COLO829 (cell line): ENCODE measurements at regions not wholly inside any gene's neighbourhood (a gene's known extent, or its start where the extent isn't known, plus 50 kb on each side); places are given as distances from the start of the nearest gene placed in this dataset.
"Not testable (repeated sequence)": the region's sequence is repeated elsewhere in the genome, so short reads cannot be mapped to it uniquely, and the experiment has no call there.

Experiments used
- DNase-seq: peaks from one replicate; pipeline ENCODE4 v3.0.0; 2012; ENCODE audit warnings: low spot score

DNA sequence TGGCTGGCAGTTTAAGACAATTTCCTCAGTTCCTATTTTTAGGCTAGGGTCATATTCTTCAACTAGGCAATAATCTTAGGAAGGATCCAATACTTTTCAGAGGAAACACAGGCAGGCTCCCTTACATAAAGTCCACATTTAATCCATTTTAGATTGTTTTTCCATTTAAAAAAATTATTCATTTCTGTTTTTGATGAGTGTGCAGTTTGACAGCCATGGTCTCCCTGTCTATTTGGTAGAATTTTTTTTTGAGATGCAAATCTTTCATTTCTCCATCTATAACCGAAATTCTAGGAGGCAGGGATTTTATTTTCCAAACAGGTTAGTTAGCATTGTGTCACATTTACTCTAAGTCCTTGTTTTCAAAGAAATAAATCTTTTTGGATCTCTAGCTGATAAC, 326.8 kb downstream of the PPP4R3C start:
- no peak for DNase-seq

- DNase-seq: no peak
Observed at GRCh38 chrX:27132862-27133261, 330.3 kb downstream of the PPP4R3C start.

DNA sequence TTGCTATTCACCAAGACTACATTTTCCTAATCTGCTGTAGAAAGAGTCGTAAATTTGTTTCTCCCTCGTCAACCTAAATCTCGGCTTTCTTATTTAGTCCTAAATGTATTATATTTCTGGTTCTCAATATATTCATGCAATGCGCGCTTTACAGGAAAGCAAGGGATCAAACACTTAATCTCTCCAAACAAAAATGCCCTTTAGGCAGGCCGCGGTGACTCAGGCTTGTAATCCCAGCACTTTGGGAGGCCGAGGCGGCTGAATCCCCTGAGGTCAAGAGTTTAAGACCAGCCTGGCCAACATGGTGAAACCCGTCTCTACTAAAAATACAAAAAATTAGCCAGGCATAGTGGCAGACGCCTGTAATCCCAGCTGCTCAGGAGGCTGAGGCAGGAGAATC, 376.0 kb downstream of the PPP4R3C start:
- not testable (repeated sequence) for DNase-seq

GRCh38 chrX:27086237-27086636, 376.9 kb downstream of the PPP4R3C start:
- DNase-seq: peak; percentile 64

DNA sequence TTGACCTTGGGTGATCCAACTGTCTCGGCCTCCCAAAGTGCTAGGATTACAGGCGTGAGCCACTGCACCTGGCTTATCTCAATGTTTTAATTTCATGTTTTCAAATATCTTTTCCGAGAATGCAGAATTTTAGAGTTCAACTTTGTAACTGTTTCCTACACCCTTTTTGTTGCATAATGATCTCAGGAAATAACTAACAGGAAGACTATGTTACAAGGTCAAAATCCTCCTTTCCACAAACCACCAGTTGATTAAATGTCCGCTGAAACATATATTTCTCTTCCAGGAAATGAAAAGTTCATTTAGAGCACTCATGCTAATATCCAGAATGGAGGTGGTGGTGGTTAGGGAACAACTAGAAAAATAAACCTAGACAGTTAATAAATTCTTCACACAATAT, 377.8 kb downstream of the PPP4R3C start:
- no peak for DNase-seq

GRCh38 chrX:27078371-27078770, 384.8 kb downstream of the PPP4R3C start:
- DNase-seq: no peak

- no peak for DNase-seq
Observed at GRCh38 chrX:27057883-27058282, 405.3 kb downstream of the PPP4R3C start.

DNA sequence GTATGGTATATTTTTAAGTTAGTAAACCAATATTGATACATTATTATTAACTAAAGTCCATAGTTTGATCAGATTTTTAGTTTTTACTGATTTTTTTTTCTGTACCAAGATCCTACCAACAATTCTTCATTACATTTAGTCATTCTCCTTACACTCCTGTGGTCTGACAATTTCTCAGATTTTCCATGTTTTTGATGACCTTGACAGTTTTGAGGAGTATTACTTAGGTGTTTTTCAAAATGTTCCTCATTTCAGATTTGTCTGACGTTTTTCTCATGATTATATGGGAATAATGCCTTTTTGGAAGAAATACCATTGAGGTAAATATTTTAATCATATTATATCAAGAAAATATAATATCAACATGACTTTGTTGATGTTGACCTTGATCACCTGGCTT, 423.8 kb downstream of the PPP4R3C start:
- DNase-seq: no peak

- DNase-seq: no peak
Observed at GRCh38 chrX:27008486-27008885, 454.7 kb downstream of the PPP4R3C start.

- DNase-seq: no peak
Observed at GRCh38 chrX:26999634-27000033, 463.5 kb downstream of the PPP4R3C start.

DNA sequence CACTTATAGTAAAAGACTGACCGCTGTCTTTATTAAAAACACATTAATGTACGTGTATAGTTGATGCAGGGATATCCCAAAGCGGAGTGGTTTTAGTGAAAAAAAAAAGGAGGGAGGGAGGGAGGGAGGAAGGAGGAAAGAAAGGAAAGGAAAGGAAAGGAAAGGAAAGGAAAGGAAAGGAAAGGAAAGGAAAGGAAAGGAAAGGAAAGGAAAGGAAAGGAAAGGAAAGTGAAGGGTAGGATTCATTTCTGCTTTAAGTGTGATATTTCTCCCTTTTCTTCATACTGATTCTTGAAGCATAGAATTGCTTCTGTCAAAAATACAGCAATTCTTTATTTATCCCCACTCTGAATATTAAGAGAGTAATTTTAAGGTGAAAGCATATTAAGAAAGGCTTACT, 504.9 kb downstream of the PPP4R3C start:
- no peak for DNase-seq

GRCh38 chrX:26954029-26954428, 509.1 kb downstream of the PPP4R3C start:
- DNase-seq: no peak

DNA sequence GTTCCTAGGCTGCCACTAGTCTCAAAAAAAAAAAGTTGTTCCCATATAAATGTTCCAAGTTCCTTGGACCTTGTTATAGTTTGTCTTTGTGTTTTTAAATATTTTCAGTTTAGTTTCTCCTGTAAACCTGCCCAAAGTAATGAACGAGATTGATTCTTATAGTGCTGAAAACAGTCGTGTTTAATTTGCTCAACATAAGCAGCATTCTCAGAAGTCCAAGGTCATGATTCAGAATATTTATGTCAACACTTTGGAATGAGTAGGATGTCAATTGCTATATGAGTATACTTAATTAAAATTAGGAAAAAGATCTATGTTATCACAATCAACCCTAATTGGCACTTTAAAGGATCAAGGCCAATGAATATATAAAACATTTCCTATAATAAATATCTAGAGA, 510.9 kb downstream of the PPP4R3C start:
- DNase-seq: no peak

GRCh38 chrX:26927419-26927818, 535.7 kb downstream of the PPP4R3C start:
- DNase-seq: no peak

GRCh38 chrX:26925088-26925487, 538.1 kb downstream of the PPP4R3C start:
- DNase-seq: no peak

- DNase-seq: no peak
Observed at GRCh38 chrX:26922278-26922677, 540.9 kb downstream of the PPP4R3C start.

GRCh38 chrX:26918631-26919030, 544.5 kb downstream of the PPP4R3C start:
- DNase-seq: peak; percentile 36

GRCh38 chrX:26916991-26917390, 546.1 kb downstream of the PPP4R3C start:
- DNase-seq: no peak

GRCh38 chrX:26915064-26915463, 548.1 kb downstream of the PPP4R3C start:
- no peak for DNase-seq

- no peak for DNase-seq
Observed at GRCh38 chrX:26914232-26914631, 548.9 kb downstream of the PPP4R3C start.

DNA sequence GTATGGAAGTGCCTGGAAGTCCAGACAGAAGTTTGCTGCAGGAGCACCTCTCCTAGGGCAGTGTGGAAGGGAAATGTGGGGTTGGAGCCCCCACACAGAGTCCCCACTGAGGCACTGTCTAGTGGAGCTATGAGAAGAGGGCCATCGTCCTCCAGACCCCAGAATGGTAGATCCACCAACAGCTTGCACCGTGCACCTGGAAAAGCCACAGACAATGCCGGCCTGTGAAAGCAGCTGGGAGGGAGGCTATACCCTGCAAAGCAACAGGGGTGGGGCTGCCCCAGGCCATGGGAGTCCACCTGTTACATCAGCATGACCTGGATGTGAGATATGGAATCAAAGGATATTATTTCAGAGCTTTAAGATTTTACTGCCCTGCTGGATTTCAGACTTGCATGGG, 551.4 kb downstream of the PPP4R3C start:
- not testable (repeated sequence) for DNase-seq

GRCh38 chrX:26909728-26910127, 553.4 kb downstream of the PPP4R3C start:
- no peak for DNase-seq

DNA sequence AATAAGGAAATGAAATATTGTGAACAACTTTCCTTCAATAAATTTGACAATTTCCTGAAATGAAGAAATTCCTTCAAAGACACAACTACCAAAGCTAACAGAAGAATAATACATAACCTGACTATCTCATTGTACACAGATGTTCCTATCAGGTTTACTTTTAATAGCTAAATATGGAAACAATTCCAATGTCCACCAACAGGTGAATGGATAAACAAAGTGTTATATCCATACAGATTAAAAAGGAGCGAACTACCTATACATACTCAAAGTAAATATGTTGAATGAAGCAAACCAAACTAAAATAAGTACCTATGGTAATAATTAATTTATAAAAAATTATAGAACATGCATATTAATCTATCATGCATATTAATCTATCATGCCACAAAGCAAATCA, 554.9 kb downstream of the PPP4R3C start:
- no peak for DNase-seq

DNA sequence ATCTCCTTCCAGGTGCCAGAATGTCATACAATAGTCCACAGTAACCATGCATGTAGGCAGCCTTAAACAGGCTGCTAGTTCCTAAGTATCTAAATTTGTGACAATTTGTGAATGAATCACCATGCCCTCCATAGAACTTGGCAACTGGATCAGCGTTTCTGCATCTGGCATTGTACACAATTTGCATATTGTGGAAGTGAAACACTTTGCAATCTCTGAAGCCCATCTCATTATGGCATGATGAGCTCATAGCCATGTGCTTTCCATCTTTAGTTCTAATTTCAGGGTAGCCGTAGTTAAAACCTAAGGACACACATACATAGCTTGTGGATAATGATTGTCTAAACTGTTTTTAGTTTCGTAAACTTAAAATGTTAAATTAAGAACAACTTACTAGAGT, 573.6 kb downstream of the PPP4R3C start:
- no peak for DNase-seq

DNA sequence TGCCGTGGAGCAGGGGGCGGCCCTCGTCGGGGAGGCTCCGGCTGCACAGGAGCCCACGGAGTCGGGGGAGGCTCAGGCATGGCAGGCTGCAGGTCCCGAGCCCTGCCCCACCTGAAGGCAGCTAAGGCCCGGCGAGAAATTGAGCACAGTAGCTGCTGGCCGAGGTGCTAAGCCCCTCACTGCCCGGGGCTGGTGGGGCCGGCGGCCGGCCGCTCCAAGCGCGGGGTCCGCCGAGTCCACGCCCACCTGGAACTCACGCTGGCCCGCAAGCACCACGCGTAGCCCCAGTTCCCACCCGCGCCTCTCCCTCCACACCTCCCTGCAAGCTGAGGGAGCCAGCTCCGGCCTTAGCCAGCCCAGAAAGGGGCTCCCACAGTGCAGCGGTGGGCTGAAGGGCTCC, 589.4 kb downstream of the PPP4R3C start:
- DNase-seq: no peak
